Myocyte (in vitro differentiated cells): ENCODE measurements at regions not wholly inside any gene's neighbourhood (a gene's known extent, or its start where the extent isn't known, plus 50 kb on each side); places are given as distances from the start of the nearest gene placed in this dataset.
"Not testable (repeated sequence)": the region's sequence is repeated elsewhere in the genome, so short reads cannot be mapped to it uniquely, and the experiment has no call there.

ENCODE experiments used
- DNase-seq: peaks from one replicate; pipeline ENCODE4 v3.0.0-alpha.2; 2012; ENCODE audit warnings: low read depth

- not testable (repeated sequence) for DNase-seq
These were observed 51.3 kb upstream of the CSPG4 start for GRCh38 chr15:75763635-75764600.

- no peak for DNase-seq
These were observed 50.5 kb upstream of the CSPG4 start for GRCh38 chr15:75763137-75763611.
